Parathyroid adenoma (tissue), 2 donors: ENCODE measurements at regions not wholly inside any gene's neighbourhood (a gene's known extent, or its start where the extent isn't known, plus 50 kb on each side); places are given as distances from the start of the nearest gene placed in this dataset.

Experiments used
- H2AFZ ChIP-seq: fragments of 300-600 bp; sonication (generic); one replicate; pipeline ENCODE4 v1.7.0; 2017; ENCODE audit warnings: antibody characterized with exemption, mild to moderate bottlenecking
- H3K27ac ChIP-seq: fragments of 300-600 bp; sonication (generic); one replicate; pipeline ENCODE4 v1.7.0; 2017
- H3K27me3 ChIP-seq: fragments of 300-600 bp; sonication (generic); one replicate; pipeline ENCODE4 v1.7.0; 2017; ENCODE audit warnings: low read length; ENCODE audit not compliant: control insufficient read depth, insufficient read depth
- H3K36me3 ChIP-seq: fragments of 300-600 bp; sonication (generic); one replicate; pipeline ENCODE4 v1.7.0; 2017; ENCODE audit warnings: low read length; ENCODE audit not compliant: control insufficient read depth, insufficient read depth
- H3K4me1 ChIP-seq: fragments of 300-600 bp; sonication (generic); one replicate; pipeline ENCODE4 v1.7.0; 2017; ENCODE audit warnings: control low read depth
- H3K4me2 ChIP-seq: fragments of 300-600 bp; sonication (generic); one replicate; pipeline ENCODE4 v1.7.0; 2017; ENCODE audit warnings: low read length
- H3K4me3 ChIP-seq: fragments of 300-600 bp; sonication (generic); one replicate; pipeline ENCODE4 v1.7.0; 2017; ENCODE audit warnings: low read depth, low read length
- H3K79me2 ChIP-seq: fragments of 300-600 bp; sonication (generic); one replicate; pipeline ENCODE4 v1.7.0; 2017; ENCODE audit warnings: control low read depth
- H3K9ac ChIP-seq: fragments of 300-600 bp; sonication (generic); one replicate; pipeline ENCODE4 v1.7.0; 2017; ENCODE audit warnings: mild to moderate bottlenecking
- H3K9me3 ChIP-seq: fragments of 300-600 bp; sonication (generic); one replicate; pipeline ENCODE4 v1.7.0; 2017; ENCODE audit warnings: low read length; ENCODE audit not compliant: control insufficient read depth
- CTCF ChIP-seq: fragments of 300-600 bp; sonication (generic); IDR thresholded peaks from one replicate; pipeline ENCODE4 v1.7.0; 2017; ENCODE audit warnings: antibody characterized with exemption, mild to moderate bottlenecking
- donor health status: primary hyperparathyroidism.

GRCh38 chr7:15866753-15867152 lies 180.3 kb upstream of the MEOX2 start:
- Histone ChIP-seq H3K4me2 (no peak overlapping the region), H2AFZ (no peak overlapping the region), H3K4me1 (no peaks in the 10 kb centered on the region), H3K9me3 (no peaks in the 10 kb centered on the region), H3K4me3 (no peak overlapping the region), H3K9ac (no peak overlapping the region), H3K27me3 (no peaks in the 10 kb centered on the region), H3K27ac (no peak overlapping the region), H3K36me3 (no peaks in the 10 kb centered on the region), H3K79me2 (no peaks in the 10 kb centered on the region)
- TF ChIP-seq CTCF, result no peak

- no peak overlapping the region for H3K4me2 ChIP-seq
- H3K9ac ChIP-seq, result no peak overlapping the region
- no peak for TF ChIP-seq CTCF
- no peaks in the 10 kb centered on the region for H3K27me3 ChIP-seq
- H3K4me1 ChIP-seq, result no peaks in the 10 kb centered on the region
- H2AFZ ChIP-seq, result no peak overlapping the region
- no peaks in the 10 kb centered on the region for H3K36me3 ChIP-seq
- no peaks in the 10 kb centered on the region for H3K9me3 ChIP-seq
- no peak overlapping the region for H3K27ac ChIP-seq
- no peak overlapping the region for H3K4me3 ChIP-seq
- no peaks in the 10 kb centered on the region for H3K79me2 ChIP-seq
These were observed 178.1 kb upstream of the MEOX2 start for GRCh38 chr7:15864626-15864991.

- H3K79me2 ChIP-seq, result no peaks in the 10 kb centered on the region
- H3K4me3 ChIP-seq, result no peak overlapping the region
- no peak for TF ChIP-seq CTCF
- no peak overlapping the region for H3K9ac ChIP-seq
- H2AFZ ChIP-seq, result no peak overlapping the region
- no peaks in the 10 kb centered on the region for H3K36me3 ChIP-seq
- no peaks in the 10 kb centered on the region for H3K4me1 ChIP-seq
- no peak overlapping the region for H3K4me2 ChIP-seq
- H3K27me3 ChIP-seq, result no peaks in the 10 kb centered on the region
- no peak overlapping the region for H3K27ac ChIP-seq
- no peaks in the 10 kb centered on the region for H3K9me3 ChIP-seq
These were observed 177.6 kb upstream of the MEOX2 start for GRCh38 chr7:15863951-15864625.

- Histone ChIP-seq H3K9ac (no peak overlapping the region), H3K4me2 (no peak overlapping the region), H3K9me3 (no peaks in the 10 kb centered on the region), H3K4me3 (no peak overlapping the region), H3K79me2 (no peaks in the 10 kb centered on the region), H3K36me3 (no peaks in the 10 kb centered on the region), H3K27ac (no peak overlapping the region), H3K4me1 (no peaks in the 10 kb centered on the region), H2AFZ (no peak overlapping the region), H3K27me3 (no peaks in the 10 kb centered on the region)
- no peak for TF ChIP-seq CTCF
These were observed 176.3 kb upstream of the MEOX2 start for GRCh38 chr7:15862781-15863165.

GRCh38 chr7:15862016-15862780 lies 175.7 kb upstream of the MEOX2 start:
- H3K27ac ChIP-seq, result no peak overlapping the region
- H3K4me3 ChIP-seq, result no peak overlapping the region
- H3K36me3 ChIP-seq, result no peaks in the 10 kb centered on the region
- H3K79me2 ChIP-seq, result no peaks in the 10 kb centered on the region
- TF ChIP-seq CTCF, result no peak
- no peak overlapping the region for H2AFZ ChIP-seq
- H3K9ac ChIP-seq, result no peak overlapping the region
- no peaks in the 10 kb centered on the region for H3K4me1 ChIP-seq
- H3K9me3 ChIP-seq, result no peaks in the 10 kb centered on the region
- H3K4me2 ChIP-seq, result no peak overlapping the region
- no peaks in the 10 kb centered on the region for H3K27me3 ChIP-seq
